ENCODE measurements at regions not wholly inside any gene's neighbourhood (a gene's known extent, or its start where the extent isn't known, plus 50 kb on each side); places are given as distances from the start of the nearest gene placed in this dataset.

- no peak for DNase-seq
Observed at GRCh38 chr1:42096554-42096953, 56.7 kb upstream of the GUCA2B start.

- DNase-seq: no peak
Observed at GRCh38 chr1:42089246-42089645, 64.0 kb upstream of the GUCA2B start.

DNA sequence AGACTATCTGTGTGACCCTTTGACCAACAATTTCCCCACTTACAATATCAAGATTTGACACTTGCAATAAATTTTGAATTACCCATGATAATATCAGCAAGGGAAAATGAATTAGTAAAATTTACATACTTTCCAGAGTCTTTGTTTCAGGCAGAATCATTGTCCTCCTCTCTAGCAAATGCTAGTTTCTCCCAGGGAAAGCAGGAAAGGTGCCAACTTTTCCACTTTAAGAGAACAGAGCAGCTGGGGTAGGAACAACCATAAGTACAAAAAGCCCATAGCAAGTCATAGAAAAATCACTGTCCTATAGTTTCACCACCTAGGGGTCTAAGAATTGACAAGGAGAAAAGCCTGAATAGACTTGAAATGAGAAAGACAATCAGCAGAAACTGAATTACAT lies 67.1 kb upstream of the GUCA2B start:
- DNase-seq: no peak

DNA sequence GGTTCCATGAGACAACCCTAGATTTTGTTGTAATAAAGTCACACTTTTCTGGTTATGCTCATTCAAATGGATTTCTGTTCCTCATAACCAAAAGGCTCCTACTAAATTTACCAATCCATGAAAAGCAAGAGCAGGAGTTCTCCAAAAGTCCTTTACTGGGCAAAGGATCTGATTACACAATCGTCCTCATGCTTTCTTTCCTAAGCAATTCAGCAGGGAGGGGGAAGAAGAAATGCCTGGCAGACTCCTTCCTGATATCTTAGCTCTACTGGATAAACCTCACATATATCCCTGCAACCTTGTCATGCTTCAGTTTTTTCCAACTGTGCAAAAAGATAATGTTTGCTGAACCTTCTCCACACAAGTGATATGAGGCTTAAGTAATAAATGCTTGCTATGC lies 67.6 kb upstream of the GUCA2B start:
- DNase-seq: no peak

DNA sequence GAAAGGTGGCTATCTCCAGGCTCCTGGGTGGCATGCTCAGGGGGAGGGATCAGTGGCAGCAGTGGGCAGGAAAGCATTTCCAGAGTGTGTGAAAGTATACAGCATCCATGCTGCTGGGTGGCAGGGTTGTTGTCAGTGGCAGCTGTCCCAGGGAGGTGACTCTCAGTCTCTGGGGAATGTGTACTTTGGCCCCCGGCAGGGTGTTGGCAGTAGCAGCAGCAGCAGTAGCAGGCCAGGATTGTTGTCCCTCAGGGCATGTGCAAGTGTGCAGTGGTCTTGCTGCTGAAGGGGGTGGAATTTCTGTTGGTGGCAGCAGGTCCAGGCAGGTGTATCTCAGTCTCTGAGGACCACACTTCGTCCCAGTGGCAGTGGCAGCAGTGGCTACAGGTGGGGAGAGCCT lies 71.7 kb upstream of the GUCA2B start:
- DNase-seq: no peak

- DNase-seq: no peak
Observed at GRCh38 chr1:42075179-42075578, 78.0 kb upstream of the GUCA2B start.

DNA sequence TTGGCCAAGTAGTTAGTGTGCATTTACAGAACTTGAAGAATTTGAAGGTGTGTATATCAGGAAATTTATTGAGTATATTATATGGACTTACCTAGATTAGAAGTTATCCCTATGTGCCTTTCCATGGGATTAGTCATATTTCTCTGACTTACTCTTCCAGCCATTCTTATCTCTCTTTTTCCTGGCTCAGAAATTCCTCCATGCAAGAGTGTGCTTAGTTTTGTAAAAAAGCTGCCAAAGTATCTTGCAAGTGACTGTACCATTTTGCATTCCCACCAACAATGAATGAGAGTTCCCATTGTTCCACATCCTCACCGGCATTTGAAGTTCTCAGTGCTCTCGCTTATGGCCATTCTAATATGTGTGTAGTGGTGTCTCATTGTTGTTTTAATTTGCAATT lies 82.2 kb upstream of the GUCA2B start:
- no peak for DNase-seq

GRCh38 chr1:42057800-42058199 lies 95.4 kb upstream of the GUCA2B start:
- no peak for DNase-seq

DNA sequence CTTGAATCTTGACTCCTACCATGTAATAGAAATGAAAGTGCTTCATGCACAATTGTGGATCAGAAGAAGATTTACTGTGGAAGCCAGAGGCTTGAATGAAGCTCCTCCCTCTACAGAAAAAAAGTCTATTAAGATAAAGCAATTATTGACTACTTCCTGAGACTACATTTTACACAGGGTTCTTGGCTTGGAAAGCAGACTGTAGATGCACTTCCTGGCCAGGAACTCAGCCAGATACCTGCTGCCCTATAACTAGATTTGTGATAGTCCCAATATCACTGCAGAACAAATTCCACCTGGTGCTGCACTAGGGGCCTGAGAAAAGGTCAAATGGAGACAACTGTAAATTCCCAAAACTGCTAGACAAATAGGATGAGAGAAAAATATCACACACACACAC lies 96.8 kb upstream of the GUCA2B start:
- DNase-seq: no peak

- DNase-seq: no peak
Observed at GRCh38 chr1:42055061-42055460, 98.1 kb upstream of the GUCA2B start.

GRCh38 chr1:42052072-42052699 lies 101.0 kb upstream of the GUCA2B start:
- DNase-seq: no peak

GRCh38 chr1:42047508-42047880 lies 105.7 kb upstream of the GUCA2B start:
- no peak for DNase-seq

DNA sequence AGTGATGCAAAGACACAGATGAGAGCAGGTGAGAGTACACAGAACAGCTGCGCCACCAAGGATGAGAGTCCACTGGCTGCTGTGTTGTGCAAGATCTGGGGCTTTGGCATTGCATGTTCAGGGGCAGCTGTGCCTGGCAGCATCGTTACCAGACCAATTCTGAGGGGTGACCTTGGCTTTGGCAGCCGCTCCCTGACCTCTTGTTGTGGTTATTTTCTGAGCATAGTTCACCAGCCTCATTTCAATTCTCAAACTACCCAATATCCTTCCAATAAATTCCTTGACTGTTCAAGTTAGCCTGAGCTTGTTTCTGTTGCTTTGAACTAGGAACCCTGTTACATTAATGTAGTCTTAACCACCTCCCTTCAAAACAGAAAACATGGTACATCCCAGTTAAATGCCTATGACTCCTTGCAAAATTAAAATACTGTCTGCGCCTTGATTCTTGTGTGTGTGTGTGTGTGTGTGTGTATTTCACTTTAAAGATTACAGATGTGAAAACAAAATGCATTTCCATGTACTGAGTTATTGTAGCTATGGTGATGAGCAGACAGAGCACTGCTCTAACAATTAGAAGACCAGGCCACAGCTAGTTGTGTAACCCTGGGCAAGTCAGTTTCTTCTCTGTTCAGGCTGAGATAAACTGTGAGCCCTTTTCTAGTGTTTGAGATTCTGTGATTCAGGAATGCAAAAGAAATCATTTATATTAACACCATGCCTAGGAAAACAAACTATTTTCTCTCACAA lies 106.3 kb upstream of the GUCA2B start:
- no peak for DNase-seq

DNA sequence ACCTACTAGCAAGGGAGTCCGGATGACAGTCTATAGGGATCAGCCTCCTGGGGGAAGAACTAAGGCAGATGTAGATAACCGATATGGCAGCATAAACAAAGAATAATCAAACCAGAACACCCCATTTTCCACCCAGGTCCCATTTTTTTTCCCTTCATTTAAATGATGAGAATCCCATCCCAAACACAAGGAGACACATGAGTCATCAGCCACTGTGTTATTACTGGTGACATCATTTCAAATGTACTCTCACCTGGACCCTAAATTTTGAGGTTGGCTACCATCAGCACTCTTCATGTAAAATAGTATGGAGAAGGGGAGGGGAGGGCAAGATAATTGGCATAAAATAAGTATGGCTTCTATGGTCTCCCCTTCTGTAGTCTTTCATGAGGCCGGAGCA lies 108.9 kb upstream of the GUCA2B start:
- no peak for DNase-seq

GRCh38 chr1:42043811-42044210 lies 109.4 kb upstream of the GUCA2B start:
- DNase-seq: no peak

DNA sequence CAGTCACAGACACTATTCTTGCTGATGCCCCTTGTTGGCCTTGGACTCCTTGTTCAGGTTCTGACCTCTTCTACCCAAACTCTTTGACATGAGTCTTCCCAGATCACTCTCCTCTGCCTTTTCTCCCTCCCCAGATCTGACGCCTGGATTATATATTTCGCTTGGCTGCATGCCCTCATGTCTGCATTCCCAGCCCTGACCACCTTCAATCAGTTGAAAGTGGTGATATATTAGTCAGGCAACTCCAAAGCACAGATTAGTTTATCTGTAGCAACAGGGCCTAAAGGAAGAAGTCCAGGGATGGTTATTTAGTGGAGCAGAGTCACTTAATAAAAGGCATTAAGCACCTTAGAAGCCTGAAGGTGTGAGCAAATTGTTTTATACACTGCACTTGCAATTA lies 110.0 kb upstream of the GUCA2B start:
- DNase-seq: no peak

DNA sequence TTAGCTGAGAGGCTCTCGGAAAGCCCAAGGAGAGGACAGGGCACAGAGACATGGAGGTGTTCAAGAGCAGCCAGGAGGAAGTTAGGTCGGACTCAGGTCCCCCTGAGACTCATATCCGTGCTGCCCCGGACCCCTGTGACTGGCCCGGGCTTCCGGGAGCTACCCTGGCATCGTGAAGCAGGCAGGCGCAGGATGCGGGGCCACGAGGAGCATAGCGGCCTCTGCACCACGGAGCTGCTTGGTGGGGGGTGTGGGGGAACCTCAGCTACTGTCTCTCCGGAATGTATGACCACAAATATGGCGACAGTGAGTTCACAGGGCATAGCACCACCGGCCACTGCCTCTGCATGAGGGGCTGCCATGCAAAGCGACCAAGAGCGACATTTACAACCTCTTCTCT lies 112.2 kb upstream of the GUCA2B start:
- no peak for DNase-seq

GRCh38 chr1:42040159-42040558 lies 113.1 kb upstream of the GUCA2B start:
- DNase-seq: no peak

DNA sequence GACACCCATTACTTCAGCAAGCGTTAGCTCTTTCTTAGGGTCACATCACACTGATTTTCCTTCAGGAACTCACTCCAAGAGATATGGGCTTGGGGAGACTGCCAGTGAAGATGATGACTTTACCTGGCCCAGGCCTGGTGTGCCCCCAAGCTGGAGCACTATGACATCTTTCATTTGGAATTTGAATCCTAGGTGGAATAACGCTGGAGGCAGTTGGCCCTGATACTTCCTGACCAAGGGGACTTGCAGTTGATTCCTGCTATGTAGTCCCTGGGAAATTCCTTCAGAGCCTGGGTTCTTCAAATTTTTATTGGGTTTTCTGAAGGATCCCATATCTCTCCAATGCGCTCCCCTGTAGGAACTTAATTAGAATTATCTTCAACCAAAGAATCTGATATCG lies 114.9 kb upstream of the GUCA2B start:
- DNase-seq: no peak

DNA sequence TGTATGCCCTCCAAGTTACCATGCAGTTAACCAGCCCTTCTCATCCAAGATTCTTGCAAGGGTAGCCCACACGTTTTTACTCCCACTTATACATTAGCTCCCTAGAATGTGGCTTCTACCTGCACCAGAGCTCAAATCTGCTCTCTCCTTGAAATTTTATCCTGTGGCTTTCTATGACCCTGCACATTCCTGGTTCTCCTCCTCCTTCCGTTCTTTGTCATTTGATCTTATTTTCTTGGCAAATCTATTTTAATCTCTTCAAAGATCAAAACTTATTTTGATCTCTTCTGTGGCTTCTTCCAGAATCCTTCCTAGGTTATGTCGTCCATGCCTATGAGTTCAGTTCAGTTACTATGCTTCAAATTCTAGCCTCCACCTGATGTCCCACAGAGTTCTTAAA lies 115.6 kb upstream of the GUCA2B start:
- DNase-seq: no peak

GRCh38 chr1:42037161-42037560 lies 116.0 kb upstream of the GUCA2B start:
- DNase-seq: no peak

- peak; percentile 94 for DNase-seq
Observed at GRCh38 chr1:42035830-42036604, 117.2 kb upstream of the GUCA2B start.

GRCh38 chr1:42035205-42035829 lies 116.6 kb upstream of the HIVEP3 start:
- peak; percentile 59 for DNase-seq

DNA sequence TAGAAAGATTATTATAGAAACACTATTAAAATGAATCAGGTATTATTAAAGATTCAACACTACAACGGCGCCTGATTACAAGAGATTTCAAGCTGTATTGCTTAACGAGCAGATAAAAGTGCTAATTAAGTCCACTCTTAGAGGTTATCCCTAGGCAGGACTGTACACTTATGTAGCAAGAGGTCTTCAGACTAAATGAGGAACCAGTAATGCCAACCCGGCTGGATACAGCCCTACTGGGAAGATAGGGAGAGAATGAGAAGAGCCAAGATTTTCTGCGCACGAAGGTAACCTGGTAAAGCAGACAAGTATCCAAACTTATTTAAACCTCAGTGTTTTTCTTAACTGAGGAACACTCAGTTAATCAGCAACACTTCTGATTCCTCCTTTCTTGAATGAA lies 115.7 kb upstream of the HIVEP3 start:
- DNase-seq: no peak

Measured in central memory CD4-positive, alpha-beta T cell (primary cell).